LNCaP clone FGC (cell line): ENCODE measurements at regions not wholly inside any gene's neighbourhood (a gene's known extent, or its start where the extent isn't known, plus 50 kb on each side); places are given as distances from the start of the nearest gene placed in this dataset.
A peak's percentile ranks its signal among the peaks of the same experiment; 100 is the strongest.

Experiments used
- DNase-seq: peaks from one replicate; pipeline ENCODE4 v3.0.0-alpha.2; 2011; ENCODE audit warnings: low read depth
- H3K4me3 ChIP-seq: 2 replicates; pipeline ENCODE4 v1.5.1; 2011; ENCODE audit warnings: mild to moderate bottlenecking, low read depth, low read length, control low read depth
- TF ChIP-seq, protein P1 (sequence below): IDR thresholded peaks from 2 replicates; pipeline ENCODE4 v1.5.1; 2012; ENCODE audit warnings: mild to moderate bottlenecking; ENCODE audit not compliant: control insufficient read depth, insufficient read depth; ENCODE audit errors: extremely low read depth

DNA sequence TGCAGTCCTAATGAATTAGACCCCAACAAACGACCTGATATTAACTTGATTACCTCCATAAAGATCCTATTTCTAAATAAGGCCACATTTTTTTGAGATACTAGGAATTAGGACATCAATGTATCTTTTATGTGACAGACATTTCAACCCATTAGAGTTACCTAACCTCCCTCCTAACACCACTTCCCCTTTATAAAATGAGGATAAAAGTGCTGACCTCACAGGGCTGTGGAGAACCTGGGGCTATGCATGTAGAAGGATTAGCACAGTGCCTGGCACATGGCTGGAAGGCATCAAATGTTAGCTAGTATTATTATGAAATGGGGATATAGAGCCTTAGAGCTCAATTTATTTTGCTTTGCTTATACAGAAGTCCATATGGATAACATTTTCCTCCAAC, 53.5 kb upstream of the LRRN1 start:
- H3K4me3 ChIP-seq = no peak overlapping the region

DNA sequence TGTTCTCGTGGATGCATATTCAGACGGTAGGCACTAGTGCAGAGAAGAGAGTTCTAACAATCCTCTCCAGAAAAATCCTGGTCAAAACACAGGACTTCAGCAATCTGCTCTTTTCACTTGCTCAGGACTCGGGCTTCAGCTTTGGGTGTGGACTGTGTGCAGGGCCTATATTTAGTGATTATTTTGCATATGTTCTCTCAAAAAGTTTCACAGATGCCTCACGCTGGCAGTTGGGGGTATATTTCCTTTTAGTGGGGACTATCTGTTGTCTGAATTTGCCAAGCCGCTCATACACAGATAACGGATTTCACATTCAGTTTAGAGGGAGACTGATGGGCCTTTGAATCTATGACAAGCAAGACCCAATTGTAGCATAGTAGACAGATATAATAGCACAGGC, 54.4 kb upstream of the LRRN1 start:
- no peak for DNase-seq
- TF ChIP-seq, protein P1, sequence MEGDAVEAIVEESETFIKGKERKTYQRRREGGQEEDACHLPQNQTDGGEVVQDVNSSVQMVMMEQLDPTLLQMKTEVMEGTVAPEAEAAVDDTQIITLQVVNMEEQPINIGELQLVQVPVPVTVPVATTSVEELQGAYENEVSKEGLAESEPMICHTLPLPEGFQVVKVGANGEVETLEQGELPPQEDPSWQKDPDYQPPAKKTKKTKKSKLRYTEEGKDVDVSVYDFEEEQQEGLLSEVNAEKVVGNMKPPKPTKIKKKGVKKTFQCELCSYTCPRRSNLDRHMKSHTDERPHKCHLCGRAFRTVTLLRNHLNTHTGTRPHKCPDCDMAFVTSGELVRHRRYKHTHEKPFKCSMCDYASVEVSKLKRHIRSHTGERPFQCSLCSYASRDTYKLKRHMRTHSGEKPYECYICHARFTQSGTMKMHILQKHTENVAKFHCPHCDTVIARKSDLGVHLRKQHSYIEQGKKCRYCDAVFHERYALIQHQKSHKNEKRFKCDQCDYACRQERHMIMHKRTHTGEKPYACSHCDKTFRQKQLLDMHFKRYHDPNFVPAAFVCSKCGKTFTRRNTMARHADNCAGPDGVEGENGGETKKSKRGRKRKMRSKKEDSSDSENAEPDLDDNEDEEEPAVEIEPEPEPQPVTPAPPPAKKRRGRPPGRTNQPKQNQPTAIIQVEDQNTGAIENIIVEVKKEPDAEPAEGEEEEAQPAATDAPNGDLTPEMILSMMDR = no peak
- no peak overlapping the region for H3K4me3 ChIP-seq

More for the DNA sequence above, 53.5 kb upstream of the LRRN1 start:
- DNase-seq = no peak
- TF ChIP-seq, protein P1 = no peak

DNA sequence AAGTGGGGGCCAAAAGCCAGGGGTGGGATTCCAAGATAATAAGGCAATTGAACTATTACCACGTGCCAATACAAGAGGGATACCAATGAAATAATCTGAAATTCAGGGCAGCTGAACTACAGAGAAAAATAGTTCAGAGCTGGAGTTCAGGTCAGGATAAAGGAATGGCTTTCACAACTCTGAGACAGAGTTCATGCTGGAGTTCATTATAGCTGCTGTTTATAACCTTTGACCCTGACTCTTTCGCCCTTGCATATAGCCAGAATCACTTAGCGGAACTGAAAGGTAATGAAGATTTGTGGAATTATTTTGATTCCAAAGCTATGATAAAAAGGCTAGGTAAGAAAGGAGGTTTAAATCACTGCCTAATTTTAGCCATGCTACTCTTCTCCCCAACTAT, 55.5 kb upstream of the LRRN1 start:
- H3K4me3 ChIP-seq = no peak overlapping the region
- no peak for DNase-seq
- TF ChIP-seq, protein P1 = no peak

DNA sequence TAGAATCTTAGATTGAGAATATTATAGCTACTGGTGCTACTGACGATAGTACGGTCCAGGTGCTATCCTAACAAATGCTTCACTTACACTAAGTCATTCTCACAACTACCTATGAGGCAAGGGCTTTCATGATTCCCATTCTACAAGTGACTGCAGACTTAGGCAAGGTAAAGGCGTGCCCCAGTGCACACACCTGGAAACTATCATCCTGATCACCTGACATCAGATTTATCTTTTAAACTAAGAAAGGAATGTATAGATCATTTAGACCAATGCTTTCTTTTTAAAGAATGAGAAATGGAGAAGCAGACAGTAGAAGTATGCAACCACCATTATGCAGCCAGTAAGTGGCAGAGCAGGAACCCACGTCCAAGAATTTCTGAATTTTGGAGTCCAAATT, 59.2 kb upstream of the LRRN1 start:
- DNase-seq = no peak
- no peak overlapping the region for H3K4me3 ChIP-seq
- TF ChIP-seq, protein P1 = no peak

DNA sequence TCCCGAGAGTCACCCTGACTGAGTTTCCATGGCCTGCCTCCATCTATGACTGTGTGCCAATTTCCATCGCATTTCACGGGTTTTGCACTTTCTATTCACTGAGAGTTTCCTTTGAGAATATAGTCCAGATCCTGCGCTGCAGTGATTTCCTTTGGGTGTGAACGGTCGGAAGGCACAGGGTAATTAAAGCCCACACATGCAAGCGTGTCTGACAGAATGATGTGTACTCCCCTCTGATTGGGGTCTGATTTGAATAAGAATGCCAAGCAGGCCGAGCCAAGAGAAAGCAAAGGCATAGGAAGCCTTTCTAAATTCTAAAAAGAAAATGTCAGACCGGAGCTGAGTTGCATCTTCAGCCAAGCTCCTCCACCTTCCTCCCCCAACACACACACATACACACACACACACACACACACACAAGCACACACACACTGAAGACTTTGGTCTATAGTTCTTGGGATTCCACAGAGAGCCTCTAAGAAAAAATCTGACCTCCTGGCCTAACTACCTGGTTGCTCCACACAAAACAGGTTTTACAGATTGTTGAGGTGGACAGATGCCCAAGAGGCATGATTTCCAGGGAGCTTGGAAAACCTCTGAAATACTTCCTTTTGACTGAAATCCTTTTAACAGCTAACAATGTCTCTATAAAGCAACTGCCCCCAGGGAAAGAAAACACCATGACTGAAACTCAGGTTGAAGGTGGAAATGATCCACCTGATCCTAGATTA, 59.7 kb upstream of the LRRN1 start:
- no peak overlapping the region for H3K4me3 ChIP-seq
- peak; percentile 4 for DNase-seq
- TF ChIP-seq, protein P1 = no peak

DNA sequence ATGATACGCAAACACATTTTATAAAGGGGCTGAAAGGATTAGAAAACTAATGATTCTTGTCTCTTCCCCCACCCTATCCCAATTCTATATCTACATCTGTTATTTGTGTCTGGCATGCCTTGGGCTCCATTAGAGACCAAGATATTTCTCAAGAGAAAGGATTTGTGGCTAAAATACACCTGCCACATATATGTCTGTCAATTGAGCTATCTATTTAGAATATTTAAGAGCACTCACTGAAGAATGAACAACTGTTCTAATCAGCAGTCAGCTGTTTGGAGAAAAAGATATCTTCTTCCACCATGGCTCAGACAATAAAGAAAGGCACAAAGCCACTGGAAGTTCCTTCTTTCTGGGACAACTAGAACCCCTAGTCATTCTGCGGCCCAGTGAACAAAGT, 61.7 kb upstream of the LRRN1 start:
- DNase-seq = no peak
- no peak overlapping the region for H3K4me3 ChIP-seq
- TF ChIP-seq, protein P1 = no peak

DNA sequence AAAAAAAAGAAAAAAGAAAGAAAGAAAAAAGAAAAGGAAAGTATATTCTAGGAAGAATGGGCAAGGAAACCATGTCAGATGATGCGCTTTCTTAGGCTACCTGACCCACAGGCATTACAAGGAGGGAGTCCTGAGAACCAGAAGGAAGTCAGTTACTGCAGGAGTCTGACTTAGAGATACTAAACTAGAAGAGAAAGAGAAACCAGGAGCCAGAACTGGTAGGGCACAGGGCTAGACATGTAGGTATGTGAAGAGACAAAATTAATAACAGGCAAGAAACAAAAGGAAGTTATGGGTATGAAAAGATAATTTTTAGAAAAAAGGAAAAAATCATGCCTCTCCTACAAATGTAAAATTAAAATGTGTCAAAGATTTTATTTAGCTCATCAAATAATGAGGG, 63.3 kb upstream of the LRRN1 start:
- TF ChIP-seq, protein P1 = no peak
- no peak overlapping the region for H3K4me3 ChIP-seq
- no peak for DNase-seq
